M059J (cell line): ENCODE measurements at regions not wholly inside any gene's neighbourhood (a gene's known extent, or its start where the extent isn't known, plus 50 kb on each side); places are given as distances from the start of the nearest gene placed in this dataset.

Experiments
- DNase-seq: peaks from one replicate; pipeline ENCODE4 v3.0.0-alpha.2; 2012; ENCODE audit warnings: low read depth

- peak; percentile 73 for DNase-seq
Observed at GRCh38 chr9:110058304-110058953, 149.5 kb downstream of the C9orf152 start.

GRCh38 chr9:110059461-110059860, 148.5 kb downstream of the C9orf152 start:
- no peak for DNase-seq

DNA sequence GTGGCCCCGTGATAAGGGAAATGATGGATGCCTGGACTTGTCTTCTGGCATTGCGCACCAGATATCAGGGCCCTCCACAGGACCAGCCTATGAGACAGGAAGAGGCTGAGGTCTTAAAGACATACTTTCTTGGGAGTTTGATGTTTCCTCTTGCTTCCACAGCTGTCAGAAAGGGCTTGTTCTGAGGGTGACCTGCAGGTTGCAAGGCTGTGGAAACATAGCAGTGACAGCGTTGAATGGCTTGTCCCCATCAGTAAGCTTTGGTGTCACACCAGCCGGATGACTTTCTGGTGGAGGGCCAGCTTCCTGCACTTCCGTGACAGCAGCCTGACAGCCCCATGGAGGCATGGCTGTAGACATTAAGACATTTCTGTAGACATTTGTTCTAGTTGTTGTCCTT, 143.2 kb downstream of the C9orf152 start:
- DNase-seq = no peak

GRCh38 chr9:110065532-110065931, 142.4 kb downstream of the C9orf152 start:
- no peak for DNase-seq

- DNase-seq = no peak
Observed at GRCh38 chr9:110066929-110067716, 140.8 kb downstream of the C9orf152 start.

DNA sequence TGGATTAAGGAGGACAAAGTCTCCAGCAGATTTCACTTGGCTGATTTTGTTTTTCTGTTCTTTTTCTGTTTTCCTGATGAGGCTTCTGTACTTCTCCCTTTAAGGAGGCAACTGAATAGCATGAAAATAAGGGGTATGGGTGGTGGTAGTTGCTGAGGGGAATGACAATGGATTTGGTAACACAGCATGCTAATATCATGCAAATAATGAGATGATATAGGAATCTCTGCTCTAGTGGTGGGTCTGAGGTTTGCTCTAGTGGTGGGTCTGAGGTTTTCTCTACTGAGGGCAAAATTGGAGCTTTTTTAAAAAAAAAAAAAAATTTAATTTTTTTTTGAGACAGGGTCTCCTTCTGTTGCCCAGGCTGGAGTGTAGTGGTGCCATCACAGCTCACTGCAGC, 139.7 kb downstream of the C9orf152 start:
- DNase-seq = no peak

GRCh38 chr9:110069326-110070248, 138.4 kb downstream of the C9orf152 start:
- peak; percentile 94 for DNase-seq

GRCh38 chr9:110072597-110073355, 135.2 kb downstream of the C9orf152 start:
- DNase-seq = no peak

GRCh38 chr9:110073356-110073905, 134.5 kb downstream of the C9orf152 start:
- DNase-seq = no peak

GRCh38 chr9:110076894-110077725, 130.8 kb downstream of the C9orf152 start:
- peak; percentile 89 for DNase-seq

DNA sequence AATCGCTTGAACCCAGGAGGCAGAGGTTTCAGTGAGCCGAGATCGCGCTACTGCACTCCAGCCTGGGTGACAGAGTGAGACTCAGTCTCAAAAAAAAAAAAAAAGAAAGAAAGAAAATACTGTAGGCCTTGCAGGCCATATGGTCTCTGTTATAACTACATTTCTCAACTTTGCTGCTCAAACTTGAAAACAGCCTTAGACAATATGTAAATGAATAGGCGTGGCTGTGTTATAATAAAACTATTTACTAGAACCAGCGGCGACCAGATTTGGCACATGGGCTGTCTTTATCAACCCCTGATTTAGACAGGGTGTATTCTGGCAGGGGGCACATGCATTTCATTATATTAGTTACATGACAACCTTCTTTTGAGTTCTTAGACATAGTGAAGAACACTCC, 130.0 kb downstream of the C9orf152 start:
- DNase-seq = no peak

- DNase-seq = no peak
Observed at GRCh38 chr9:110078604-110079003, 129.4 kb downstream of the C9orf152 start.

- peak; percentile 78 for DNase-seq
Observed at GRCh38 chr9:110081395-110081794, 126.6 kb downstream of the C9orf152 start.

DNA sequence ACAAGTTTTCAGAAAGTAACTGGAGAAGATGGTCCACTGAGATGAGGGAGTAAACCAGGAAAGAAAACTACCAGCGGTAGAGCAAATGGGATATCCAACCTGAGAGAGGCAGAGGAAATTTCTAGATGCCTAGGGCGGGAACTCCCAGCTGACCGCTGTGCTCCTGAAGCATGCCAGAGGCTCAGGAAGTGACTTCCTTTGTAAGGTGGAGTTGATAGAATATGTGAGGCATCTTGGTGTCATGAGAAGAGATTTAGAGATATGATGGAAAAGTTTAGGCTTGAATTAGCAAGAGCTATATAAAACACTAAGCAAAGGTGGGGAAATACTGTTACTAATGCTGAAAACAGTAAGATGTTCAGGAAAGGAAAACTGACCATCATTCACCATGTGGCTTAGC, 124.1 kb downstream of the C9orf152 start:
- peak; percentile 41 for DNase-seq

DNA sequence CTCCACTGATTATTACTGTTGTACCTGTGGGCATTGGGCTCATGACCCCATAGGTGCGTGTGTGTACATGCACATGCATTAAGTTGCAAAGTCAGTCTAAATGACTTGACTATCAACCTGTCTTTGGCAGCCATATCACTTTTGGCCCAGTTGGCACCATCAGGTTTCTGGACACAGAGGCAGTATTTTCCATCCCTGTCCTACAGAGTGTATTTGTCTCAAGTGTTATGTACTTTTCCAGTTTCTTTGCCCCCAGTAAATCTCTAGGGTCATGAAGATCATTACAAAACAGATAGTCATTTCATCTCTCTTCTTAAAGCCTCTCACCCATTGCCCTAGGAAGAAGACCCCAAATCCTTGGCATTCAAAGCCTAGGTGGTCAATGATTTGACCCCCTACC, 121.4 kb downstream of the C9orf152 start:
- no peak for DNase-seq

- no peak for DNase-seq
Observed at GRCh38 chr9:110087605-110088004, 120.4 kb downstream of the C9orf152 start.

DNA sequence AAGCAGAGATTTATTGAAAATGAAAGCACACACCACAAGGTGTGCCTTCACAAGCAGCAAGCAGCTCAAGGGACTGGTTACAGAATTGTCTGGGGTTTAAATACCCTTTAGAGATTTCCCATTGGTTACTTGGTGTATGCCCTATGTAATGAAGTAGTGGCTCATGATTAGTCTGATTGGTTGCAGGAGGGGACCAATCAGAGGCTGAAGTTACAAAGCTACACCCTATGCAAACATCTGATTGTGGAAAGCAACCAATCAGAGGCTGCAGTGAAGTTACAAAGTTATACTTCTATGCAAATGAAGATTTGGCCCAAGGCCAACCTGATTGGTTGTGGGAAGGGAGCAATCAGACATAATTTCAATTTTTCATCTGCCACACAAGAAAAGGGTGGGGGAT, 119.9 kb downstream of the C9orf152 start:
- DNase-seq = peak; percentile 24

GRCh38 chr9:110089681-110090370, 118.1 kb downstream of the C9orf152 start:
- DNase-seq = peak; percentile 62

DNA sequence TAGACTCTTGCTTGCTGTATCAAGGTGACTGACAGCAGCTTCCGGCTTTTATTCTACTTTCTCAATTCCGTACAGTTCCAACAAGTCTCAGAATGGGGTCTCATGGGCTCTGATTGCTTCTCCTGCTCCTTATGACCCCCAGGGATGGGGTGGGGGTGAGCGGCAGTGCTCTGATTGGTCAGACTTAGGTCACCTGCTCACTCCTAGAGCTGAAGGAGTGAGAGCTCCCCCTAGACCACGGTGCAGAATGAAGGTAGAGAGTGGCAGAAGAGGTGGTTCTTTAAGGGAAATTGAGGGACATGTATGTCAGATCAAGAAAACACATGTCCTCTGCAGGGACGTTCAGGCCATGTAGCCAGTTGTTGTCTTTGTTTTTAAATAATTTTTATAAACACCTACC, 115.2 kb downstream of the C9orf152 start:
- no peak for DNase-seq

DNA sequence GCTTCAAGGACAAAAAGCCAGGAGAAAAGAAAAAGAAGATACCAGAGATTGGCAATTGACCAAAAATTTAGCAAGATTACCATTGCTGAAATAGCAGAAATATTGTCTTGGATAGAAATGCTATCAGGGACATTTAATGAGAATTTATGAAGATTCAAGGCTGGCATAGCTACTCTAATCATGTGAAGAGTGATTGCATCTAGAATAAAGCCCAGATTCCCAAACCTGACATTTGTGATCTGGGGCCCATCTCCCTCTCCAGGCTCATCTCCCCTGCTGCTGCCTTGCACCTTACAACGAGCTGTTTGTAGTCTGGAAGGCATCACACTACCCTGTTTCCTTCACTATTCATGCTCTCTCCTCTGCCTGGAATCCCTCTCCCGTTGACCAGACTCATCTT, 114.5 kb downstream of the C9orf152 start:
- DNase-seq = no peak
